Erythroblast (primary cell): ENCODE measurements at regions not wholly inside any gene's neighbourhood (a gene's known extent, or its start where the extent isn't known, plus 50 kb on each side); places are given as distances from the start of the nearest gene placed in this dataset.

Source experiments
- GATA1 ChIP-seq: IDR thresholded peaks from 2 replicates; pipeline ENCODE4 v1.6.1; 2011; ENCODE audit warnings: low read depth, mild to moderate bottlenecking, control low read depth, low read length, moderate library complexity
- POLR2A ChIP-seq: IDR thresholded peaks from 2 replicates; pipeline ENCODE4 v1.6.1; 2011; ENCODE audit warnings: mild to moderate bottlenecking, low read length

DNA sequence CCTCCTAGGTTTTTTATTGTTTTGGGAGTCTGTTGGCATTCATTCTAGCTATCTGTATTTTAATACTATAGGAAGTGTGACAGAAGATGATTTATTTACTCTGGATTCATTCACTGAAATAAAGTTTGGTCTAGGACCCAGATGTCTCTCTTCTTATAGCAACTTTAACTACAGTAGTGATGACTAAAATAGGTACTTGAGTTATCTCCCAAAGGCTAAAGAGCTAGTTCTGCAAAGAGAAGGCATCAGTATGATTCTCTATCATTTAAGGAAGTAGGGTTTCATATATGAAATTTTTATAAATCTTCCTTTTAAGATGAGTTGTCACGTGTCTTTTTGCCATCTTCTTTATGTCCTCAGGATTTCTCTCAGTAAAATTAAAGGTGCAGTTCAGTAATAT, 507.4 kb downstream of the KCTD12 start:
- TF ChIP-seq POLR2A: no peak
- no peak for TF ChIP-seq GATA1
